H9 (cell line): ENCODE measurements at regions not wholly inside any gene's neighbourhood (a gene's known extent, or its start where the extent isn't known, plus 50 kb on each side); places are given as distances from the start of the nearest gene placed in this dataset.

ENCODE experiments used
- DNase-seq: peaks from one replicate; pipeline ENCODE4 v3.0.0-alpha.2; 2017
- H2AFZ ChIP-seq: one replicate; pipeline ENCODE4 v1.6.1; 2013; ENCODE audit warnings: mild to moderate bottlenecking, low read length, control low read depth, moderate library complexity
- H2AK5ac ChIP-seq: 2 replicates; pipeline ENCODE4 v1.6.1; 2013; ENCODE audit warnings: low read length, control low read depth, mixed read lengths; ENCODE audit not compliant: insufficient read length
- H2BK120ac ChIP-seq: one replicate; pipeline ENCODE4 v1.6.1; 2013; ENCODE audit warnings: low read depth, mild to moderate bottlenecking, low read length, control low read depth, inconsistent platforms; ENCODE audit not compliant: poor library complexity, severe bottlenecking
- H2BK12ac ChIP-seq: 2 replicates; pipeline ENCODE4 v1.6.1; 2013; ENCODE audit warnings: low read length, control low read depth, mixed read lengths, low read depth; ENCODE audit not compliant: insufficient read length
- H2BK15ac ChIP-seq: 2 replicates; pipeline ENCODE4 v1.6.1; 2013; ENCODE audit warnings: low read depth, low read length, control low read depth
- H2BK20ac ChIP-seq: one replicate; pipeline ENCODE4 v1.6.1; 2013; ENCODE audit warnings: low read depth, mild to moderate bottlenecking, low read length, control low read depth, inconsistent platforms; ENCODE audit not compliant: poor library complexity, severe bottlenecking
- H2BK5ac ChIP-seq: 2 replicates; pipeline ENCODE4 v1.6.1; 2013; ENCODE audit warnings: low read length, control low read depth, mixed read lengths; ENCODE audit not compliant: insufficient read length
- H3K14ac ChIP-seq: 2 replicates; pipeline ENCODE4 v1.6.1; 2013; ENCODE audit warnings: low read length, control low read depth; ENCODE audit not compliant: insufficient read depth
- H3K18ac ChIP-seq: 2 replicates; pipeline ENCODE4 v1.6.1; 2013; ENCODE audit warnings: low read depth, mild to moderate bottlenecking, mixed read lengths, low read length, control low read depth; ENCODE audit not compliant: insufficient read length
- H3K23ac ChIP-seq: 2 replicates; pipeline ENCODE4 v1.6.1; 2013; ENCODE audit warnings: low read length, control low read depth, mixed read lengths, low read depth; ENCODE audit not compliant: insufficient read length
- H3K23me2 ChIP-seq: 2 replicates; pipeline ENCODE4 v1.6.1; 2013; ENCODE audit warnings: low read depth, mild to moderate bottlenecking, mixed read lengths, low read length, control low read depth; ENCODE audit not compliant: insufficient read length, poor library complexity, severe bottlenecking
- H3K27ac ChIP-seq: 2 replicates; pipeline ENCODE4 v1.5.1; 2013; ENCODE audit warnings: low read length, control low read depth, mixed read lengths, low read depth; ENCODE audit not compliant: insufficient read length
- H3K27me3 ChIP-seq: 2 replicates; pipeline ENCODE4 v1.6.1; 2013; ENCODE audit warnings: low read length, control low read depth, inconsistent platforms; ENCODE audit not compliant: insufficient read depth
- H3K4ac ChIP-seq: 2 replicates; pipeline ENCODE4 v1.6.1; 2013; ENCODE audit warnings: low read depth, mild to moderate bottlenecking, control low read depth, inconsistent platforms, low read length, moderate library complexity
- H3K4me1 ChIP-seq: 2 replicates; pipeline ENCODE4 v1.6.1; 2013; ENCODE audit warnings: low read length, control low read depth, inconsistent platforms; ENCODE audit not compliant: insufficient read depth
- H3K4me2 ChIP-seq: 2 replicates; pipeline ENCODE4 v1.6.1; 2013; ENCODE audit warnings: low read length, control low read depth, mixed read lengths; ENCODE audit not compliant: insufficient read length, insufficient read depth
- H3K56ac ChIP-seq: 2 replicates; pipeline ENCODE4 v1.6.1; 2013; ENCODE audit warnings: low read depth, mild to moderate bottlenecking, mixed read lengths, low read length, control low read depth; ENCODE audit not compliant: insufficient read length
- H3K79me1 ChIP-seq: 2 replicates; pipeline ENCODE4 v1.6.1; 2013; ENCODE audit warnings: low read depth, mild to moderate bottlenecking, moderate library complexity, low read length, control low read depth, inconsistent platforms; ENCODE audit not compliant: insufficient read depth, poor library complexity, severe bottlenecking
- H3K79me2 ChIP-seq: 2 replicates; pipeline ENCODE4 v1.6.1; 2013; ENCODE audit warnings: low read length, control low read depth, inconsistent platforms; ENCODE audit not compliant: insufficient read depth
- H3K9ac ChIP-seq: 2 replicates; pipeline ENCODE4 v1.6.1; 2013; ENCODE audit warnings: low read length, control low read depth, mixed read lengths; ENCODE audit not compliant: insufficient read length; ENCODE audit errors: extremely low read depth
- H3K9me3 ChIP-seq: one replicate; pipeline ENCODE4 v1.6.1; 2013; ENCODE audit warnings: low read depth, low read length, inconsistent platforms; ENCODE audit not compliant: control insufficient read depth
- H3T11ph ChIP-seq: one replicate; pipeline ENCODE4 v1.6.1; 2013; ENCODE audit warnings: mild to moderate bottlenecking, low read length, control low read depth, inconsistent platforms
- H4K20me1 ChIP-seq: one replicate; pipeline ENCODE4 v1.6.1; 2013; ENCODE audit not compliant: control insufficient read depth, insufficient read length, insufficient read depth
- H4K5ac ChIP-seq: 2 replicates; pipeline ENCODE4 v1.6.1; 2013; ENCODE audit warnings: low read depth, mild to moderate bottlenecking, mixed read lengths, low read length, control low read depth; ENCODE audit not compliant: insufficient read length
- H4K8ac ChIP-seq: replicated peaks from 2 replicates; pipeline ENCODE4 v1.6.1; 2013; ENCODE audit warnings: low read length, control low read depth, mixed read lengths, low read depth; ENCODE audit not compliant: insufficient read length
- H4K91ac ChIP-seq: 2 replicates; pipeline ENCODE4 v1.6.1; 2013; ENCODE audit warnings: low read depth, mild to moderate bottlenecking, moderate library complexity, mixed read lengths, low read length, control low read depth; ENCODE audit not compliant: insufficient read length
- H3K27ac Mint-ChIP-seq, 3 experiments: 2 replicates in 2 of 3; 3 replicates in 1 of 3; pipeline ENCODE4 v1.8.0; 2020 to 2021; ENCODE audit warnings: mixed read lengths in 3 of 3, mild to moderate bottlenecking in 1 of 3, moderate library complexity in 1 of 3
- H3K27me3 Mint-ChIP-seq: 2 replicates; pipeline ENCODE4 v1.8.0; 2021; ENCODE audit warnings: low read depth, mild to moderate bottlenecking, moderate library complexity, mixed read lengths
- H3K36me3 Mint-ChIP-seq, 3 experiments: 2 replicates in 2 of 3; 3 replicates in 1 of 3; pipeline ENCODE4 v1.8.0; 2020 to 2021; ENCODE audit warnings: low read depth in 3 of 3, mixed read lengths in 3 of 3; ENCODE audit not compliant: insufficient read depth in 1 of 3
- H3K4me1 Mint-ChIP-seq, 2 experiments: 2 replicates each; pipeline ENCODE4 v1.8.0; 2020; ENCODE audit warnings: mixed read lengths in 2 of 2
- H3K4me3 Mint-ChIP-seq, 2 experiments: 2 replicates in 1 of 2; 3 replicates in 1 of 2; pipeline ENCODE4 v1.8.0; 2020 to 2021; ENCODE audit warnings: mild to moderate bottlenecking in 2 of 2, mixed read lengths in 2 of 2, moderate library complexity in 1 of 2
- H3K9me3 Mint-ChIP-seq, 2 experiments: 2 replicates in 1 of 2; 3 replicates in 1 of 2; pipeline ENCODE4 v1.8.0; 2020; ENCODE audit warnings: mild to moderate bottlenecking in 2 of 2, mixed read lengths in 2 of 2, moderate library complexity in 1 of 2
- CTCF ChIP-seq: fragments of 200-600 bp; sonication (generic); conservative IDR thresholded peaks from 3 replicates; pipeline ENCODE4 v1.8.0; 2021; ENCODE audit warnings: antibody characterized with exemption, mild to moderate bottlenecking
- WGBS: extraction: QIAGEN DNeasy Blood & Tissue Kit; methylation state at CpG from one replicate; pipeline ENCODE4 v1.1.7; 2013; ENCODE audit warnings: missing lambda C conversion rate, low lambda C conversion rate, mixed read lengths; ENCODE audit not compliant: insufficient read length; ENCODE audit errors: extremely low coverage; 5-methylcytosine and 5-hydroxymethylcytosine counted together

GRCh38 chr16:10305912-10306311, 79.9 kb upstream of the ATF7IP2 start:
- H3K9me3 Mint-ChIP-seq, result no peaks in the 10 kb centered on the region
- no peak overlapping the region for H3K4me3 Mint-ChIP-seq
- H3K36me3 Mint-ChIP-seq, result no peaks in the 10 kb centered on the region
- DNase-seq, result no peak
- Histone ChIP-seq H4K91ac (no peak overlapping the region), H3K4me2 (no peak overlapping the region), H3K14ac (no peak overlapping the region), H3K9ac (no peak overlapping the region), H3T11ph (no peak overlapping the region), H3K79me1 (no peaks in the 10 kb centered on the region), H3K23me2 (no peaks in the 10 kb centered on the region), H3K27ac (no peak overlapping the region), H2BK20ac (no peak overlapping the region), H3K23ac (no peak overlapping the region), H3K4ac (no peak overlapping the region), H2BK120ac (no peak overlapping the region), H4K20me1 (no peaks in the 10 kb centered on the region), H4K5ac (no peak overlapping the region), H2BK12ac (no peak overlapping the region), H3K27me3 (no peaks in the 10 kb centered on the region), H3K79me2 (no peaks in the 10 kb centered on the region), H4K8ac (no peak overlapping the region), H3K9me3 (no peaks in the 10 kb centered on the region), H2BK15ac (no peak overlapping the region), H3K4me1 (no peaks in the 10 kb centered on the region), H3K18ac (no peak overlapping the region), H2BK5ac (no peak overlapping the region), H3K56ac (no peak overlapping the region), H2AK5ac (no peak overlapping the region), H2AFZ (no peak overlapping the region)
- no peaks in the 10 kb centered on the region for H3K27me3 Mint-ChIP-seq
- H3K4me1 Mint-ChIP-seq, result no peaks in the 10 kb centered on the region
- H3K27ac Mint-ChIP-seq, result no peak overlapping the region
- no CpG with 5 or more reads among the region's 4 CpGs for WGBS
- no peak for TF ChIP-seq CTCF
